LNCAP (cell line): ENCODE measurements at regions not wholly inside any gene's neighbourhood (a gene's known extent, or its start where the extent isn't known, plus 50 kb on each side); places are given as distances from the start of the nearest gene placed in this dataset.

ENCODE experiments used
- TF ChIP-seq, protein P1 (sequence below): fragments of 450-650 bp; IDR thresholded peaks from 2 replicates; pipeline ENCODE4 v1.5.1; 2017; ENCODE audit warnings: mild to moderate bottlenecking

- TF ChIP-seq, protein P1, sequence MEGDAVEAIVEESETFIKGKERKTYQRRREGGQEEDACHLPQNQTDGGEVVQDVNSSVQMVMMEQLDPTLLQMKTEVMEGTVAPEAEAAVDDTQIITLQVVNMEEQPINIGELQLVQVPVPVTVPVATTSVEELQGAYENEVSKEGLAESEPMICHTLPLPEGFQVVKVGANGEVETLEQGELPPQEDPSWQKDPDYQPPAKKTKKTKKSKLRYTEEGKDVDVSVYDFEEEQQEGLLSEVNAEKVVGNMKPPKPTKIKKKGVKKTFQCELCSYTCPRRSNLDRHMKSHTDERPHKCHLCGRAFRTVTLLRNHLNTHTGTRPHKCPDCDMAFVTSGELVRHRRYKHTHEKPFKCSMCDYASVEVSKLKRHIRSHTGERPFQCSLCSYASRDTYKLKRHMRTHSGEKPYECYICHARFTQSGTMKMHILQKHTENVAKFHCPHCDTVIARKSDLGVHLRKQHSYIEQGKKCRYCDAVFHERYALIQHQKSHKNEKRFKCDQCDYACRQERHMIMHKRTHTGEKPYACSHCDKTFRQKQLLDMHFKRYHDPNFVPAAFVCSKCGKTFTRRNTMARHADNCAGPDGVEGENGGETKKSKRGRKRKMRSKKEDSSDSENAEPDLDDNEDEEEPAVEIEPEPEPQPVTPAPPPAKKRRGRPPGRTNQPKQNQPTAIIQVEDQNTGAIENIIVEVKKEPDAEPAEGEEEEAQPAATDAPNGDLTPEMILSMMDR: no peak
These were observed 104.2 kb downstream of the HSFY1 start for GRCh38 chrY:18650746-18651145.

- TF ChIP-seq, protein P1: no peak
These were observed 109.0 kb downstream of the HSFY2 start for GRCh38 chrY:18664559-18664958.

GRCh38 chrY:18669790-18670189, 103.7 kb downstream of the HSFY2 start:
- TF ChIP-seq, protein P1: peak; percentile 52

GRCh38 chrY:18671970-18672369, 101.6 kb downstream of the HSFY2 start:
- TF ChIP-seq, protein P1: no peak
